ENCODE measurements at regions not wholly inside any gene's neighbourhood (a gene's known extent, or its start where the extent isn't known, plus 50 kb on each side); places are given as distances from the start of the nearest gene placed in this dataset.
"Not testable (repeated sequence)": the region's sequence is repeated elsewhere in the genome, so short reads cannot be mapped to it uniquely, and the experiment has no call there.

- Histone ChIP-seq H3K4me1 (ENCODE audit: control insufficient read depth in 2 of 2, insufficient read depth in 2 of 2, low read length in 2 of 2) (no peaks in the 10 kb centered on the region), H3K27me3 (ENCODE audit: control insufficient read depth in 2 of 2, insufficient read depth in 1 of 2, low read length in 1 of 2) (peaks cover 0 to 6% of the 10 kb centered on the region in 2 donors), H3K4me3 (ENCODE audit: low read length in 2 of 2) (no peak overlapping the region), H3K27ac (ENCODE audit: low read depth in 1 of 2, low read length in 1 of 2) (no peak overlapping the region), H3K9me3 (ENCODE audit: control insufficient read depth in 2 of 2, insufficient read depth in 1 of 2, low read length in 1 of 2) (no peaks in the 10 kb centered on the region), H3K36me3 (ENCODE audit: control insufficient read depth in 2 of 2, insufficient read depth in 2 of 2, low read length in 1 of 2) (no peaks in the 10 kb centered on the region)
- DNase-seq (ENCODE audit: low read depth in 6 of 9, low spot score in 9 of 9) = no peak
- WGBS = 60% methylated on average over 2 of the region's 2 CpGs
Measured at GRCh38 chr4:154025110-154025509, 236.2 kb upstream of the SFRP2 start.

DNA sequence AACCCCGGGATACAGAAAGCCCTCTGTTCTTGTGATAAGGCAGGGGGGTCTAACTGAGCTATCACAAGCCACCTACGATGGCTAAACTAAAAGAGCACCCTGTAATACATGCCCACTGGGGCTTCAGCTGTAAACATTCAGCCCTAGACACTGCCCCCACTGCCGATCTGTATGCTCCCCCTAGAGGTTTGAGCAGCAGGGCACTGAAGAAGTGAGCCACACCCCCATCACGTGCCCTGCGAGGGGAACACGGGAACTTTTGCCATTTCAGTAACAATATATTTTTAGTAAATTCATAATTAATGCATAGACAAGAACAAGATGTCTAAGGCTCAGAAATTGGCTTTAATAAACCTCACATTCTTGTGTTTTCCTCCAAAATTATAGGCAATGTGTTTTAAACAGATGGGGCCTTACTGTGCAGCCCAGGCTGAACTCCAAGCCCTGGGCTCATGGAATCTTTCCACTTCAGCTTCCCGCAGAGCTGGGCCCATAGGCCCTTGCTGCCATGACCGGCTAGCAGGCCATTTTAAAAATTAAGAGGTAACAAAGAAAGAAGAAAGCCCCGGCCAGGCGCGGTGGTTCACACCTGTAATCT lies 235.3 kb upstream of the SFRP2 start:
- WGBS = 67% methylated on average over 11 of the region's 11 CpGs
- Histone ChIP-seq H3K4me3 (ENCODE audit: low read length in 2 of 2) (no peak overlapping the region), H3K9me3 (ENCODE audit: control insufficient read depth in 2 of 2, insufficient read depth in 1 of 2, low read length in 1 of 2) (no peaks in the 10 kb centered on the region), H3K27ac (ENCODE audit: low read depth in 1 of 2, low read length in 1 of 2) (no peak overlapping the region), H3K4me1 (ENCODE audit: control insufficient read depth in 2 of 2, insufficient read depth in 2 of 2, low read length in 2 of 2) (no peaks in the 10 kb centered on the region), H3K36me3 (ENCODE audit: control insufficient read depth in 2 of 2, insufficient read depth in 2 of 2, low read length in 1 of 2) (no peaks in the 10 kb centered on the region), H3K27me3 (ENCODE audit: control insufficient read depth in 2 of 2, insufficient read depth in 1 of 2, low read length in 1 of 2) (peaks cover 0 to 6% of the 10 kb centered on the region in 2 donors)
- no peak for DNase-seq (ENCODE audit: low read depth in 6 of 9, low spot score in 9 of 9)

DNA sequence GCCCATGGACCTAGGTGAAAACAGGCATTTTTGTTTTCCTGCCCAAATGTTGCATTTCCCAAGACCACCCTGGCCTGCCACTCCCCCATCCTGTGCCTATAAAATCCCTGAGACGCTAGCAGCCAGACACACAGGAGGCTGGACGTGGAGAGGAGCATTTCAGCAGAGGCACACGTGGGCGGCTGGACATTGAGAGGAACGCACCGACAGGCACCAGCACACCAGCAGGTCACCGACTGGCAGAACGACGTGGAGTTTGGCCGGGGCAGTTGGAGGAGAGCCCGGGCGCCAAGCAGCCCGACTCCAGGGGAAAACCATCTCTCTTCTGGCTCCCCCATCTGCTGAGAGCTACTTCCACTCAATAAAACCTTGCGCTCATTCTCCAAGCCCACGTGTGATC lies 234.8 kb upstream of the SFRP2 start:
- not testable (repeated sequence) for H3K27me3 ChIP-seq (ENCODE audit: control insufficient read depth in 2 of 2, insufficient read depth in 1 of 2, low read length in 1 of 2); H3K9me3 ChIP-seq (ENCODE audit: control insufficient read depth in 2 of 2, insufficient read depth in 1 of 2, low read length in 1 of 2); H3K36me3 ChIP-seq (ENCODE audit: control insufficient read depth in 2 of 2, insufficient read depth in 2 of 2, low read length in 1 of 2); H3K27ac ChIP-seq (ENCODE audit: low read depth in 1 of 2, low read length in 1 of 2); H3K4me3 ChIP-seq (ENCODE audit: low read length in 2 of 2); H3K4me1 ChIP-seq (ENCODE audit: control insufficient read depth in 2 of 2, insufficient read depth in 2 of 2, low read length in 2 of 2); DNase-seq (ENCODE audit: low read depth in 6 of 9, low spot score in 9 of 9)
- WGBS = 90% methylated on average over 15 of the region's 15 CpGs

DNA sequence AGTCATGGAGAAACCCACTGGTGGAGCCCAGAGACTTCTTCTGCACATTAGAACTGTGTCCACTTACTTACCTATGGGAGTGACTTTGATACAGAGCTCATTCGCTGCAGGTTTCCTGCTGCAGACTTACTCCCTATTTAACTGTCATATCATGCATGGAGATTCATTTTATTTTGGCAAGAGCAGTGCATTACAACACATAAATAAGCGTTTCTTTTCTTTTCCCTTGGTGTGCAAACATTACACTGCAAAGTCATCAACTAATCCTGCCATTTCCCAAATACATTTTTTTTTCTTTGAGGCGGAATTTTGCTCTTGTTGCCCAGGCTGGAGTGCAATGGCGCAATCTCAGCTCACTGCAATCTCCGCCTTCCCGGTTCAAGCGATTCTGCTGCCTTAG lies 230.9 kb upstream of the SFRP2 start:
- no peak overlapping the region for H3K27ac ChIP-seq (ENCODE audit: low read depth in 1 of 2, low read length in 1 of 2)
- H3K4me3 ChIP-seq (ENCODE audit: low read length in 2 of 2) = no peak overlapping the region
- 93% methylated on average over 7 of the region's 7 CpGs for WGBS
- no peaks in the 10 kb centered on the region for H3K9me3 ChIP-seq (ENCODE audit: control insufficient read depth in 2 of 2, insufficient read depth in 1 of 2, low read length in 1 of 2)
- no peak for DNase-seq (ENCODE audit: low read depth in 6 of 9, low spot score in 9 of 9)
- no peaks in the 10 kb centered on the region for H3K4me1 ChIP-seq (ENCODE audit: control insufficient read depth in 2 of 2, insufficient read depth in 2 of 2, low read length in 2 of 2)
- H3K27me3 ChIP-seq (ENCODE audit: control insufficient read depth in 2 of 2, insufficient read depth in 1 of 2, low read length in 1 of 2) = no peaks in the 10 kb centered on the region
- no peaks in the 10 kb centered on the region for H3K36me3 ChIP-seq (ENCODE audit: control insufficient read depth in 2 of 2, insufficient read depth in 2 of 2, low read length in 1 of 2)

- WGBS = 46% methylated on average over 4 of the region's 4 CpGs
- Histone ChIP-seq H3K36me3 (ENCODE audit: control insufficient read depth in 2 of 2, insufficient read depth in 2 of 2, low read length in 1 of 2) (no peaks in the 10 kb centered on the region), H3K27ac (ENCODE audit: low read depth in 1 of 2, low read length in 1 of 2) (no peak overlapping the region), H3K4me3 (ENCODE audit: low read length in 2 of 2) (no peak overlapping the region), H3K27me3 (ENCODE audit: control insufficient read depth in 2 of 2, insufficient read depth in 1 of 2, low read length in 1 of 2) (no peaks in the 10 kb centered on the region), H3K4me1 (ENCODE audit: control insufficient read depth in 2 of 2, insufficient read depth in 2 of 2, low read length in 2 of 2) (no peaks in the 10 kb centered on the region), H3K9me3 (ENCODE audit: control insufficient read depth in 2 of 2, insufficient read depth in 1 of 2, low read length in 1 of 2) (no peaks in the 10 kb centered on the region)
- DNase-seq (ENCODE audit: low read depth in 6 of 9, low spot score in 9 of 9) = peak in 2 of 9 donors; percentile 1 to 20
Measured at GRCh38 chr4:154018659-154019058, 229.8 kb upstream of the SFRP2 start.

DNA sequence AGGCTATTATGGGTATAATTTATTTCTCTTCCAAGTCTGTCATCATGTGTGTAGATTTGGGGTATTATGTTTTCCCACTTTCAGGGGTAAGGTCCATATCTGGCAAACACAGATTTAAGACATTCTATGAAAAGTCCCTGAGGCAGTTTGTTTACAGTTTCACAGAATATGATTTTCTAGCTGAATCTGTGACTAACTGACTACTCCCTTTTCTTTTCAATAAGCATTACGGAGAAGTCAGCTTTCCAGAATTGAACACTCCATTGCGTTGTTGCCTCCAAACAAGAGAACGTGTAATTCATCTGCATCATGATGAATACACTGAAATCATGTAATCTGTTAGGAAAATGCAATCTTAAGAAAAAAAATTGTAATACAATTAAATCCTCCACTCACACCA lies 226.7 kb upstream of the SFRP2 start:
- H3K9me3 ChIP-seq (ENCODE audit: control insufficient read depth in 2 of 2, insufficient read depth in 1 of 2, low read length in 1 of 2) = no peaks in the 10 kb centered on the region
- no peaks in the 10 kb centered on the region for H3K27me3 ChIP-seq (ENCODE audit: control insufficient read depth in 2 of 2, insufficient read depth in 1 of 2, low read length in 1 of 2)
- no peak overlapping the region for H3K27ac ChIP-seq (ENCODE audit: low read depth in 1 of 2, low read length in 1 of 2)
- H3K4me1 ChIP-seq (ENCODE audit: control insufficient read depth in 2 of 2, insufficient read depth in 2 of 2, low read length in 2 of 2) = no peaks in the 10 kb centered on the region
- WGBS = 97% methylated on average over 3 of the region's 3 CpGs
- DNase-seq (ENCODE audit: low read depth in 6 of 9, low spot score in 9 of 9) = no peak
- H3K36me3 ChIP-seq (ENCODE audit: control insufficient read depth in 2 of 2, insufficient read depth in 2 of 2, low read length in 1 of 2) = no peaks in the 10 kb centered on the region
- no peak overlapping the region for H3K4me3 ChIP-seq (ENCODE audit: low read length in 2 of 2)

DNA sequence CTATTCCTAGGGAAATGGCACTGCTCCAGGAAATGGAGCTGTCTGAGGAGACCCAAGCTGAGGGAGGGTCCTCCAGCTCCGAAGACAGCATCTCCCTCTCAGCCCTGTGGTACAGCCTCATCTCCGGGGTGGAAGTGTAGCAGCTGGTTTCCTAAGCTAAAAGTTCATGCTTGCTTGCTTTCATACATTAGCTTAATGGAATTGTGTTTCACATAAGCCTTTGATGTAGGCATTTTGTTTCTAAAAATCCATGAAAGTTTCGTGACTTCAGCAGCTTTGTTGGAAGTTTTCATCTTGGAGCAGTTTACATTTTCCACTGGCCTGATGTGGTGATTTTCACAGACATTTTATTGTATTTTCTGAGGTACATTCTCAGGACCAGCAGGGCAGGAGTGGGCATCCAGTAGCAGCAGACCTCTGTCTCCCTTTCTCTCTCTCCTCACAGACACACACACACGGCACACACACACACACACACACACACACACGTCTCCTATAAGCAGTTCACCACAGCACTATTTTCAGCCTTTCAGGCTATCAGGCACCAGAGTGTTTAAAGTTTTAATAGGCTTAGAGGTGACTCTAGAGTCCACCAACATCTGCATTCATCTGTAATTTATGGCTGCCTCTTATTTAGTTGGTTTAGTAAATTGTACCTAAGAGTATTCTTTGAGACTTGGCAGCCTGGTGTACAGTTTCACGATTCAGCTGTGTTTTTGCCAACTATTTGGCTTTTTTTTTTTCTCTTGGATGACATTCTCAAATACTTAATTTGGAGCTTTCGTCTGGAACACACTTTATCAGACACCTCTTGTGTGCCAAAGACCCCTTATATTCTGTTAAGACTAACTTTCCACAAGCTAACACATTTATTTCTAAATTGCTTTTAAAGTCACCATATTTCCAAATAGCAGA lies 225.8 kb upstream of the SFRP2 start:
- no peaks in the 10 kb centered on the region for H3K9me3 ChIP-seq (ENCODE audit: control insufficient read depth in 2 of 2, insufficient read depth in 1 of 2, low read length in 1 of 2)
- no peak for DNase-seq (ENCODE audit: low read depth in 6 of 9, low spot score in 9 of 9)
- WGBS = 81% methylated on average over 7 of the region's 7 CpGs
- no peak overlapping the region for H3K27ac ChIP-seq (ENCODE audit: low read depth in 1 of 2, low read length in 1 of 2)
- H3K27me3 ChIP-seq (ENCODE audit: control insufficient read depth in 2 of 2, insufficient read depth in 1 of 2, low read length in 1 of 2) = no peaks in the 10 kb centered on the region
- no peaks in the 10 kb centered on the region for H3K36me3 ChIP-seq (ENCODE audit: control insufficient read depth in 2 of 2, insufficient read depth in 2 of 2, low read length in 1 of 2)
- H3K4me1 ChIP-seq (ENCODE audit: control insufficient read depth in 2 of 2, insufficient read depth in 2 of 2, low read length in 2 of 2) = no peaks in the 10 kb centered on the region
- no peak overlapping the region for H3K4me3 ChIP-seq (ENCODE audit: low read length in 2 of 2)

DNA sequence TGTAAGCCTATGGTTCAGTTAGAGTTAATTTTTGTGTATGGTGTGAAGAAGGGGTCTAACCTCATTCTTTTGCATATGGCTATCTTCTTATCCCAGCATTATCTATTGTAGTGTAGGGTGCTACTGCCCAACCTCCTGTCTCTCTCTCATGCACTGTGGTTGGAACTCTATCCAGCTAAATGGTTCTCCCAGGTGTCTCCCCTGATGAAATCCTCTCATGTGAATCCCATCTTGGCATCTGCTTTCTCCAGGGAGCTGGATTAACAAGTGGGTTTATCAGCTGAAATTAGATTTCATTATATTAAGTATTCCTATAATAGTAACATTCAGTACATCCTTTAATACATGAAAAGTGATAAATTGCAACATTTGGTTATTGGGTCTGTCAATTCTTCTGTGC lies 224.7 kb upstream of the SFRP2 start:
- H3K4me3 ChIP-seq (ENCODE audit: low read length in 2 of 2) = no peak overlapping the region
- no peak overlapping the region for H3K27ac ChIP-seq (ENCODE audit: low read depth in 1 of 2, low read length in 1 of 2)
- no peak for DNase-seq (ENCODE audit: low read depth in 6 of 9, low spot score in 9 of 9)
- H3K27me3 ChIP-seq (ENCODE audit: control insufficient read depth in 2 of 2, insufficient read depth in 1 of 2, low read length in 1 of 2) = no peaks in the 10 kb centered on the region
- H3K4me1 ChIP-seq (ENCODE audit: control insufficient read depth in 2 of 2, insufficient read depth in 2 of 2, low read length in 2 of 2) = no peaks in the 10 kb centered on the region
- no peaks in the 10 kb centered on the region for H3K9me3 ChIP-seq (ENCODE audit: control insufficient read depth in 2 of 2, insufficient read depth in 1 of 2, low read length in 1 of 2)
- H3K36me3 ChIP-seq (ENCODE audit: control insufficient read depth in 2 of 2, insufficient read depth in 2 of 2, low read length in 1 of 2) = no peaks in the 10 kb centered on the region

DNA sequence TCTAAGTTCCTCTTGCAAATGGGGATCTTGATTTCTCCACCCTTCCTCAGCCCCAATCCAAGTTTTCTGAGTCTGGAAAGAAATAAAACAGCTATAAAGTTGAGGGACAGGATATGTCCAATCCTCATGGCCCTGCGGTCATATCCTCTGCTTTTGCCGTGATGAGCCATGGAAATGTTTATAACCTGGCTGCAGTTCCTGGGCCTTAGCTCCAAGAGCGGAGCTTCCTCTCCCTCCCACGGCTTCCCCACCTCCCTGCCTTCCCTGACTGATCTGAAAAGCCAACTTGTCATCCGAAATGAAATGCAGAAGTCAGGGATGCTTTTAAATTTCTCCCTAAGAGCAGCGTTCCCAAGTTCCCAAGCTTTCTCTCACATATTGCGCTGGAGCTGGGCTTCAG lies 221.5 kb upstream of the SFRP2 start:
- DNase-seq (ENCODE audit: low read depth in 6 of 9, low spot score in 9 of 9) = no peak

More for the DNA sequence above, 221.5 kb upstream of the SFRP2 start:
- no peak overlapping the region for H3K27ac ChIP-seq (ENCODE audit: low read depth in 1 of 2, low read length in 1 of 2)
- H3K9me3 ChIP-seq (ENCODE audit: control insufficient read depth in 2 of 2, insufficient read depth in 1 of 2, low read length in 1 of 2) = no peaks in the 10 kb centered on the region
- no peaks in the 10 kb centered on the region for H3K27me3 ChIP-seq (ENCODE audit: control insufficient read depth in 2 of 2, insufficient read depth in 1 of 2, low read length in 1 of 2)
- H3K4me1 ChIP-seq (ENCODE audit: control insufficient read depth in 2 of 2, insufficient read depth in 2 of 2, low read length in 2 of 2) = no peaks in the 10 kb centered on the region
- H3K36me3 ChIP-seq (ENCODE audit: control insufficient read depth in 2 of 2, insufficient read depth in 2 of 2, low read length in 1 of 2) = no peaks in the 10 kb centered on the region
- H3K4me3 ChIP-seq (ENCODE audit: low read length in 2 of 2) = no peak overlapping the region
- 87% methylated on average over 7 of the region's 7 CpGs for WGBS

All from thymus (tissue), 11 donors.